A549 (cell line): ENCODE measurements at regions not wholly inside any gene's neighbourhood (a gene's known extent, or its start where the extent isn't known, plus 50 kb on each side); places are given as distances from the start of the nearest gene placed in this dataset.

Source experiments
- BHLHE40 ChIP-seq: IDR thresholded peaks from 2 replicates; pipeline ENCODE4 v1.6.1; 2012; ENCODE audit warnings: low read depth, low read length, inconsistent platforms
- CEBPB ChIP-seq, 2 experiments: fragments of >200 bp in 1 of 2; sonication (Bioruptor Twin) in 1 of 2; formaldehyde crosslinking in 1 of 2; IDR thresholded peaks; 2 replicates each; pipeline ENCODE4 v1.6.1; 2012 to 2016
- CTCF ChIP-seq: fragments of >200 bp; sonication (Bioruptor Twin); formaldehyde crosslinking; IDR thresholded peaks from 3 replicates; pipeline ENCODE4 v1.5.1; 2016
- E2F6 ChIP-seq: IDR thresholded peaks from 2 replicates; pipeline ENCODE4 v1.6.1; 2012; ENCODE audit warnings: low read depth, borderline replicate concordance
- EP300 ChIP-seq, 2 experiments: fragments of >200 bp; sonication (Bioruptor Twin); formaldehyde crosslinking; IDR thresholded peaks; 2 replicates in 1 of 2; 3 replicates in 1 of 2; pipeline ENCODE4 v1.6.1; 2016 to 2017
- ESRRA ChIP-seq: fragments of 150-350 bp; IDR thresholded peaks from 2 replicates; pipeline ENCODE4 v1.6.1; 2014; ENCODE audit warnings: mild to moderate bottlenecking, low read length, borderline replicate concordance
- HMGXB4 ChIP-seq: fragments of 250-450 bp; sonication (Bioruptor Pico); IDR thresholded peaks from 2 replicates; pipeline ENCODE4 v1.5.0; 2021; ENCODE audit warnings: mild to moderate bottlenecking, moderate library complexity, borderline replicate concordance
- PBX3 ChIP-seq: IDR thresholded peaks from 2 replicates; pipeline ENCODE4 v1.6.1; 2012
- POLR2A ChIP-seq: IDR thresholded peaks from 2 replicates; pipeline ENCODE4 v1.6.1; 2012; ENCODE audit warnings: mild to moderate bottlenecking, low read length
- RCOR1 ChIP-seq: fragments of 150-350 bp; IDR thresholded peaks from 2 replicates; pipeline ENCODE4 v1.6.1; 2014; ENCODE audit warnings: antibody characterized with exemption, low read length, low read depth
- RFX5 ChIP-seq: fragments of 450-650 bp; IDR thresholded peaks from 2 replicates; pipeline ENCODE4 v1.7.1; 2014; ENCODE audit warnings: antibody characterized with exemption, mild to moderate bottlenecking, moderate library complexity

GRCh38 chr2:147634826-147635225, 210.0 kb upstream of the ACVR2A start:
- no peak for TF ChIP-seq CTCF
- no peak for TF ChIP-seq EP300 (IDR thresholded peaks at IDR 0.05)
- no peak for TF ChIP-seq ESRRA
- TF ChIP-seq PBX3 = no peak
- no peak for TF ChIP-seq POLR2A
- no peak for TF ChIP-seq RFX5
- no peak for TF ChIP-seq RCOR1
- TF ChIP-seq HMGXB4 (CRISPR knock-in tag) = no peak
- TF ChIP-seq BHLHE40 = no peak
- no peak for TF ChIP-seq CEBPB (IDR thresholded peaks at IDR 0.05)
- no peak for TF ChIP-seq E2F6
